WTC11 (cell line): ENCODE measurements at regions not wholly inside any gene's neighbourhood (a gene's known extent, or its start where the extent isn't known, plus 50 kb on each side); places are given as distances from the start of the nearest gene placed in this dataset.

ENCODE experiments used
- ATAC-seq: fragments of 200-7000 bp; cut with Tn5 transposase; 2 replicates; pipeline ENCODE4 v1.10.0; 2021; ENCODE audit warnings: mild to moderate bottlenecking, moderate library complexity
- CTCF ChIA-PET: fragments of 300-600 bp; sonication (Branson Sonifier 250); formaldehyde crosslinking; loops from one replicate; lab custom pipeline; 2021; ENCODE audit warnings: antibody characterized with exemption; lab: Charles Lee
- POLR2A ChIA-PET: fragments of 350-600 bp; sonication (Branson Sonifier 250); formaldehyde crosslinking; loops from one replicate; lab custom pipeline; 2021; ENCODE audit warnings: antibody characterized with exemption; lab: Charles Lee
- DNase-seq: peaks from one replicate; pipeline ENCODE4 v3.0.0; 2021; ENCODE audit warnings: low spot score
- H3K27ac Mint-ChIP-seq: 2 replicates; pipeline ENCODE4 v1.8.0; 2021; ENCODE audit warnings: mixed read lengths
- H3K27me3 Mint-ChIP-seq: 2 replicates; pipeline ENCODE4 v1.8.0; 2021; ENCODE audit warnings: low read depth, mild to moderate bottlenecking, moderate library complexity, mixed read lengths
- H3K36me3 Mint-ChIP-seq: 2 replicates; pipeline ENCODE4 v1.8.0; 2021; ENCODE audit warnings: mixed read lengths
- H3K4me1 Mint-ChIP-seq: 2 replicates; pipeline ENCODE4 v1.8.0; 2022; ENCODE audit warnings: mixed read lengths
- H3K4me3 Mint-ChIP-seq: 2 replicates; pipeline ENCODE4 v1.8.0; 2021; ENCODE audit warnings: mild to moderate bottlenecking, moderate library complexity, mixed read lengths
- H3K9me3 Mint-ChIP-seq: 2 replicates; pipeline ENCODE4 v1.8.0; 2021; ENCODE audit warnings: mixed read lengths
- AR ChIP-seq: fragments of 250-450 bp; sonication (Bioruptor Pico); IDR thresholded peaks from 2 replicates; pipeline ENCODE4 v1.9.0; 2021; ENCODE audit warnings: mild to moderate bottlenecking
- CBFB ChIP-seq: sonication (generic); formaldehyde crosslinking; IDR thresholded peaks from 2 replicates; pipeline ENCODE4 v1.8.1; 2022; ENCODE audit warnings: mild to moderate bottlenecking, low read depth, missing genetic modification reagents
- FOXK1 ChIP-seq: sonication (generic); formaldehyde crosslinking; IDR thresholded peaks from 2 replicates; pipeline ENCODE4 v1.8.0; 2022; ENCODE audit warnings: mild to moderate bottlenecking, moderate library complexity, missing genetic modification reagents
- GTF2I ChIP-seq: fragments of 250-450 bp; sonication (Bioruptor Pico); conservative IDR thresholded peaks from 2 replicates; pipeline ENCODE4 v1.4.0; 2021; ENCODE audit warnings: mild to moderate bottlenecking
- IRF1 ChIP-seq: sonication (generic); formaldehyde crosslinking; IDR thresholded peaks from 2 replicates; pipeline ENCODE4 v1.8.0; 2023; ENCODE audit warnings: missing genetic modification reagents
- KAT7 ChIP-seq: sonication (generic); formaldehyde crosslinking; IDR thresholded peaks from 2 replicates; pipeline ENCODE4 v1.8.1; 2023; ENCODE audit warnings: missing genetic modification reagents, mild to moderate bottlenecking, borderline replicate concordance
- NR2C2 ChIP-seq: sonication (generic); formaldehyde crosslinking; IDR thresholded peaks from 2 replicates; pipeline ENCODE4 v1.8.0; 2022; ENCODE audit warnings: mild to moderate bottlenecking, missing genetic modification reagents
- ZNF232 ChIP-seq: sonication (generic); formaldehyde crosslinking; IDR thresholded peaks from 2 replicates; pipeline ENCODE4 v1.8.0; 2022; ENCODE audit warnings: mild to moderate bottlenecking, missing genetic modification reagents
- ZNF532 ChIP-seq: fragments of 250-450 bp; sonication (Bioruptor Pico); IDR thresholded peaks from 2 replicates; pipeline ENCODE4 v1.9.0; 2021; ENCODE audit warnings: mild to moderate bottlenecking, borderline replicate concordance
- TF ChIP-seq, protein P1 (sequence below): sonication (generic); formaldehyde crosslinking; IDR thresholded peaks from 2 replicates; pipeline ENCODE4 v1.8.0; 2022; ENCODE audit warnings: mild to moderate bottlenecking, missing genetic modification reagents
- TF ChIP-seq, protein P2 (sequence below): sonication (generic); formaldehyde crosslinking; IDR thresholded peaks from 2 replicates; pipeline ENCODE4 v1.8.1; 2022; ENCODE audit warnings: missing genetic modification reagents, borderline replicate concordance
- TF ChIP-seq, protein P3 (sequence below): fragments of 250-450 bp; sonication (Bioruptor Pico); IDR thresholded peaks from 2 replicates; pipeline ENCODE4 v1.9.0; 2021; ENCODE audit warnings: mild to moderate bottlenecking
- TF ChIP-seq, protein P4 (sequence below): fragments of 200-600 bp; IDR thresholded peaks from 2 replicates; pipeline ENCODE4 v1.8.0; 2022; ENCODE audit warnings: antibody characterized with exemption
- TF ChIP-seq, protein P5 (sequence below): sonication (generic); formaldehyde crosslinking; IDR thresholded peaks from 2 replicates; pipeline ENCODE4 v1.8.1; 2023; ENCODE audit warnings: mild to moderate bottlenecking, missing genetic modification reagents, moderate library complexity

GRCh38 chr6:139666284-139666683 is 291.8 kb upstream of the CITED2 start (continued):
- TF ChIP-seq, protein P1, sequence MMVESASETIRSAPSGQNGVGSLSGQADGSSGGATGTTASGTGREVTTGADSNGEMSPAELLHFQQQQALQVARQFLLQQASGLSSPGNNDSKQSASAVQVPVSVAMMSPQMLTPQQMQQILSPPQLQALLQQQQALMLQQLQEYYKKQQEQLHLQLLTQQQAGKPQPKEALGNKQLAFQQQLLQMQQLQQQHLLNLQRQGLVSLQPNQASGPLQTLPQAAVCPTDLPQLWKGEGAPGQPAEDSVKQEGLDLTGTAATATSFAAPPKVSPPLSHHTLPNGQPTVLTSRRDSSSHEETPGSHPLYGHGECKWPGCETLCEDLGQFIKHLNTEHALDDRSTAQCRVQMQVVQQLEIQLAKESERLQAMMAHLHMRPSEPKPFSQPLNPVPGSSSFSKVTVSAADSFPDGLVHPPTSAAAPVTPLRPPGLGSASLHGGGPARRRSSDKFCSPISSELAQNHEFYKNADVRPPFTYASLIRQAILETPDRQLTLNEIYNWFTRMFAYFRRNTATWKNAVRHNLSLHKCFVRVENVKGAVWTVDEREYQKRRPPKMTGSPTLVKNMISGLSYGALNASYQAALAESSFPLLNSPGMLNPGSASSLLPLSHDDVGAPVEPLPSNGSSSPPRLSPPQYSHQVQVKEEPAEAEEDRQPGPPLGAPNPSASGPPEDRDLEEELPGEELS (CRISPR knock-in tag) = no peak
- TF ChIP-seq IRF1 (CRISPR knock-in tag) (no peak), FOXK1 (CRISPR knock-in tag) (no peak), KAT7 (CRISPR knock-in tag) (no peak)
- TF ChIP-seq, protein P2, sequence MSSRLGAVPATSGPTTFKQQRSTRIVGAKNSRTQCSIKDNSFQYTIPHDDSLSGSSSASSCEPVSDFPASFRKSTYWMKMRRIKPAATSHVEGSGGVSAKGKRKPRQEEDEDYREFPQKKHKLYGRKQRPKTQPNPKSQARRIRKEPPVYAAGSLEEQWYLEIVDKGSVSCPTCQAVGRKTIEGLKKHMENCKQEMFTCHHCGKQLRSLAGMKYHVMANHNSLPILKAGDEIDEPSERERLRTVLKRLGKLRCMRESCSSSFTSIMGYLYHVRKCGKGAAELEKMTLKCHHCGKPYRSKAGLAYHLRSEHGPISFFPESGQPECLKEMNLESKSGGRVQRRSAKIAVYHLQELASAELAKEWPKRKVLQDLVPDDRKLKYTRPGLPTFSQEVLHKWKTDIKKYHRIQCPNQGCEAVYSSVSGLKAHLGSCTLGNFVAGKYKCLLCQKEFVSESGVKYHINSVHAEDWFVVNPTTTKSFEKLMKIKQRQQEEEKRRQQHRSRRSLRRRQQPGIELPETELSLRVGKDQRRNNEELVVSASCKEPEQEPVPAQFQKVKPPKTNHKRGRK = no peak

DNA sequence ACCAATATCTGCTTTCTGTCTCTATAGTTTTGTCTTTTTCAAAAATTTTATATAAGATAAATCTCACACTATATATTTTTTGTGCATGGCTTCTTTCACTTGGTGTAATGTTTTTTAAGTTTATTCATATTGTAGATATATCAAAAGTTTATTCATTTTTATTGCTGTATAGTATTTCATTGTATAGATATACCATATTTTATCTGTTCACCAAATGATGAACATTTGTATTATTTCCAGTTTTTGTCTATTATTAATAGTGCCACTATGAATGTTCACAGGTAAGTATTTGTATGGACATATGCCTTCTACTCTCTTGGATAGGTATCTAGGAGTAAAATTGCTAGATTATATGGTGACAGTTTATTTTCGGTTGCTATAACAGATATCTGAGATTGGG is 289.5 kb upstream of the CITED2 start:
- Mint-ChIP-seq H3K27me3 (no peaks in the 10 kb centered on the region), H3K36me3 (peaks cover 16% of the 10 kb centered on the region), H3K27ac (no peak overlapping the region), H3K9me3 (peaks cover 36% of the 10 kb centered on the region), H3K4me3 (no peak overlapping the region), H3K4me1 (no peaks in the 10 kb centered on the region)
- TF ChIP-seq ZNF232 (CRISPR knock-in tag) (no peak), AR (CRISPR knock-in tag) (no peak), ZNF532 (no peak), GTF2I (no peak)
- TF ChIP-seq, protein P3, sequence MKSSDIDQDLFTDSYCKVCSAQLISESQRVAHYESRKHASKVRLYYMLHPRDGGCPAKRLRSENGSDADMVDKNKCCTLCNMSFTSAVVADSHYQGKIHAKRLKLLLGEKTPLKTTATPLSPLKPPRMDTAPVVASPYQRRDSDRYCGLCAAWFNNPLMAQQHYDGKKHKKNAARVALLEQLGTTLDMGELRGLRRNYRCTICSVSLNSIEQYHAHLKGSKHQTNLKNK (CRISPR knock-in tag) = no peak
- DNase-seq (no peak), ATAC-seq (no peak)
- POLR2A ChIA-PET = no interaction called here
- CTCF ChIA-PET = no interaction called here

- peaks cover 16% of the 10 kb centered on the region for H3K4me1 Mint-ChIP-seq
- TF ChIP-seq GTF2I (no peak), NR2C2 (CRISPR knock-in tag) (no peak), CBFB (CRISPR knock-in tag) (no peak)
- TF ChIP-seq, protein P4, sequence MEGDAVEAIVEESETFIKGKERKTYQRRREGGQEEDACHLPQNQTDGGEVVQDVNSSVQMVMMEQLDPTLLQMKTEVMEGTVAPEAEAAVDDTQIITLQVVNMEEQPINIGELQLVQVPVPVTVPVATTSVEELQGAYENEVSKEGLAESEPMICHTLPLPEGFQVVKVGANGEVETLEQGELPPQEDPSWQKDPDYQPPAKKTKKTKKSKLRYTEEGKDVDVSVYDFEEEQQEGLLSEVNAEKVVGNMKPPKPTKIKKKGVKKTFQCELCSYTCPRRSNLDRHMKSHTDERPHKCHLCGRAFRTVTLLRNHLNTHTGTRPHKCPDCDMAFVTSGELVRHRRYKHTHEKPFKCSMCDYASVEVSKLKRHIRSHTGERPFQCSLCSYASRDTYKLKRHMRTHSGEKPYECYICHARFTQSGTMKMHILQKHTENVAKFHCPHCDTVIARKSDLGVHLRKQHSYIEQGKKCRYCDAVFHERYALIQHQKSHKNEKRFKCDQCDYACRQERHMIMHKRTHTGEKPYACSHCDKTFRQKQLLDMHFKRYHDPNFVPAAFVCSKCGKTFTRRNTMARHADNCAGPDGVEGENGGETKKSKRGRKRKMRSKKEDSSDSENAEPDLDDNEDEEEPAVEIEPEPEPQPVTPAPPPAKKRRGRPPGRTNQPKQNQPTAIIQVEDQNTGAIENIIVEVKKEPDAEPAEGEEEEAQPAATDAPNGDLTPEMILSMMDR = no peak
- TF ChIP-seq, protein P5, sequence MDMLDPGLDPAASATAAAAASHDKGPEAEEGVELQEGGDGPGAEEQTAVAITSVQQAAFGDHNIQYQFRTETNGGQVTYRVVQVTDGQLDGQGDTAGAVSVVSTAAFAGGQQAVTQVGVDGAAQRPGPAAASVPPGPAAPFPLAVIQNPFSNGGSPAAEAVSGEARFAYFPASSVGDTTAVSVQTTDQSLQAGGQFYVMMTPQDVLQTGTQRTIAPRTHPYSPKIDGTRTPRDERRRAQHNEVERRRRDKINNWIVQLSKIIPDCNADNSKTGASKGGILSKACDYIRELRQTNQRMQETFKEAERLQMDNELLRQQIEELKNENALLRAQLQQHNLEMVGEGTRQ = no peak
- TF ChIP-seq, all 79 proteins: peak for 0
- H3K27me3 Mint-ChIP-seq = no peaks in the 10 kb centered on the region
- ChIA-PET POLR2A (no interaction called here), CTCF (no interaction called here)
- H3K27ac Mint-ChIP-seq = no peak overlapping the region
- no peak overlapping the region for H3K4me3 Mint-ChIP-seq
- H3K9me3 Mint-ChIP-seq = peaks cover 19% of the 10 kb centered on the region
- DNase-seq (no peak), ATAC-seq (no peak)
- peaks cover 10% of the 10 kb centered on the region for H3K36me3 Mint-ChIP-seq
Measured at GRCh38 chr6:139659711-139660110, 285.3 kb upstream of the CITED2 start.
